ENCODE measurements at regions not wholly inside any gene's neighbourhood (a gene's known extent, or its start where the extent isn't known, plus 50 kb on each side); places are given as distances from the start of the nearest gene placed in this dataset.

GRCh38 chr1:69128204-69128603 is 439.5 kb upstream of the LRRC7 start:
- WGBS = 81% methylated on average over 4 of the region's 4 CpGs
- H3K9ac ChIP-seq (ENCODE audit: low read depth in 1 of 2, low read length in 2 of 2) = no peak overlapping the region

DNA sequence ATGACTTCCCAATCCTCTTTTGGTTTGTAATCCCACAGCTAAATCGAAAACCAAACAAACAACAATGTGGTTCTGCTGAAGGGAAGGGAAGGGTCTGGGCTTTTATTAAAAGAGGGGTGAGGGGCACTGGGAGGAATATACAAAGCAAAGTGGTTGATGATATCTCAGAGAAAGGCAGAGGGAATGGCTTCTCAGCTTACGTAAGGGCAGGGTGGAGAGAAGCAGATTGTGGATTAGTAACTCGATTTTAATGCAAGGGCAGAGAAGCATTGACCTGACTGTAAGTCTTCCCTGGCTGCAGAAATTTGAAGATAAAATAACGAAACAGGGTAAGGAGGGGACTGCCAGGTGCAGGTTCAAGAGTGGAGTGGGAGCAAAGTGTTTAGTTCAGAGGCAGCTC is 438.2 kb upstream of the LRRC7 start:
- H3K36me3 ChIP-seq (ENCODE audit: control insufficient read depth in 4 of 4, insufficient read depth in 3 of 4, low read depth in 1 of 4, low read length in 3 of 4) = no peaks in the 10 kb centered on the region
- no peak overlapping the region for H3K9ac ChIP-seq (ENCODE audit: low read depth in 1 of 2, low read length in 2 of 2)
- 70% methylated on average over 4 of the region's 4 CpGs for WGBS
- H3K4me3 ChIP-seq (ENCODE audit: low read depth in 1 of 3, low read length in 3 of 3) = no peak overlapping the region
- no peaks in the 10 kb centered on the region for H3K4me1 ChIP-seq (ENCODE audit: control insufficient read depth in 4 of 4, insufficient read depth in 4 of 4, low read length in 3 of 4)
- H3K27ac ChIP-seq (ENCODE audit: low read depth in 1 of 2, low read length in 2 of 2) = no peak overlapping the region
- TF ChIP-seq RAD21 (IDR thresholded peaks at IDR 0.05) (no peak), NR2F2 (IDR thresholded peaks at IDR 0.05) (no peak), EGR1 (IDR thresholded peaks at IDR 0.05; ENCODE audit: low read depth in 2 of 2) (no peak), FOXA2 (IDR thresholded peaks at IDR 0.05) (no peak), TAF1 (conservative IDR thresholded peaks at IDR 0.05) (no peak), FOXA1 (IDR thresholded peaks at IDR 0.05) (no peak), REST (IDR thresholded peaks at IDR 0.05) (no peak), HNF4G (IDR thresholded peaks at IDR 0.05) (no peak), RXRA (IDR thresholded peaks at IDR 0.05) (no peak), ATF3 (IDR thresholded peaks at IDR 0.05) (no peak), YY1 (IDR thresholded peaks at IDR 0.05) (no peak), SP1 (IDR thresholded peaks at IDR 0.05) (no peak), CTCF (IDR thresholded peaks at IDR 0.05; ENCODE audit: low read depth, low read length, missing input control) (no peak), JUND (IDR thresholded peaks at IDR 0.05) (no peak), HNF4A (conservative IDR thresholded peaks at IDR 0.05) (no peak)
- TF ChIP-seq, protein P1, sequence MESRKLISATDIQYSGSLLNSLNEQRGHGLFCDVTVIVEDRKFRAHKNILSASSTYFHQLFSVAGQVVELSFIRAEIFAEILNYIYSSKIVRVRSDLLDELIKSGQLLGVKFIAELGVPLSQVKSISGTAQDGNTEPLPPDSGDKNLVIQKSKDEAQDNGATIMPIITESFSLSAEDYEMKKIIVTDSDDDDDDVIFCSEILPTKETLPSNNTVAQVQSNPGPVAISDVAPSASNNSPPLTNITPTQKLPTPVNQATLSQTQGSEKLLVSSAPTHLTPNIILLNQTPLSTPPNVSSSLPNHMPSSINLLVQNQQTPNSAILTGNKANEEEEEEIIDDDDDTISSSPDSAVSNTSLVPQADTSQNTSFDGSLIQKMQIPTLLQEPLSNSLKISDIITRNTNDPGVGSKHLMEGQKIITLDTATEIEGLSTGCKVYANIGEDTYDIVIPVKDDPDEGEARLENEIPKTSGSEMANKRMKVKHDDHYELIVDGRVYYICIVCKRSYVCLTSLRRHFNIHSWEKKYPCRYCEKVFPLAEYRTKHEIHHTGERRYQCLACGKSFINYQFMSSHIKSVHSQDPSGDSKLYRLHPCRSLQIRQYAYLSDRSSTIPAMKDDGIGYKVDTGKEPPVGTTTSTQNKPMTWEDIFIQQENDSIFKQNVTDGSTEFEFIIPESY (IDR thresholded peaks at IDR 0.05) = no peak
- TF ChIP-seq, protein P2, sequence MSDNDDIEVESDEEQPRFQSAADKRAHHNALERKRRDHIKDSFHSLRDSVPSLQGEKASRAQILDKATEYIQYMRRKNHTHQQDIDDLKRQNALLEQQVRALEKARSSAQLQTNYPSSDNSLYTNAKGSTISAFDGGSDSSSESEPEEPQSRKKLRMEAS (IDR thresholded peaks at IDR 0.05) = no peak
- no peak for DNase-seq (ENCODE audit: low spot score)
- H3K9me3 ChIP-seq (ENCODE audit: control insufficient read depth in 4 of 4, low read length in 3 of 4) = no peaks in the 10 kb centered on the region
- H3K27me3 ChIP-seq (ENCODE audit: control insufficient read depth in 4 of 4, insufficient read depth in 4 of 4, low read length in 3 of 4) = no peaks in the 10 kb centered on the region

More at GRCh38 chr1:69128204-69128603, 439.5 kb upstream of the LRRC7 start:
- DNase-seq (ENCODE audit: low spot score) = no peak
- no peaks in the 10 kb centered on the region for H3K27me3 ChIP-seq (ENCODE audit: control insufficient read depth in 4 of 4, insufficient read depth in 4 of 4, low read length in 3 of 4)
- no peak overlapping the region for H3K27ac ChIP-seq (ENCODE audit: low read depth in 1 of 2, low read length in 2 of 2)
- TF ChIP-seq ATF3 (IDR thresholded peaks at IDR 0.05) = no peak
- TF ChIP-seq HNF4A (conservative IDR thresholded peaks at IDR 0.05) = no peak
- no peak for TF ChIP-seq FOXA1 (IDR thresholded peaks at IDR 0.05)
- no peak for TF ChIP-seq RAD21 (IDR thresholded peaks at IDR 0.05)
- TF ChIP-seq FOXA2 (IDR thresholded peaks at IDR 0.05) = no peak
- TF ChIP-seq YY1 (IDR thresholded peaks at IDR 0.05) = no peak
- TF ChIP-seq JUND (IDR thresholded peaks at IDR 0.05) = no peak
- TF ChIP-seq GABPA (IDR thresholded peaks at IDR 0.05 in 1 of 2, conservative IDR thresholded peaks at IDR 0.05 in 1 of 2) = no peak
- no peak for TF ChIP-seq RXRA (IDR thresholded peaks at IDR 0.05)
- no peak for TF ChIP-seq EGR1 (IDR thresholded peaks at IDR 0.05; ENCODE audit: low read depth in 2 of 2)
- TF ChIP-seq, protein P2 (IDR thresholded peaks at IDR 0.05) = no peak
- no peak for TF ChIP-seq TAF1 (conservative IDR thresholded peaks at IDR 0.05)
- no peak for TF ChIP-seq SP1 (IDR thresholded peaks at IDR 0.05)
- H3K9me3 ChIP-seq (ENCODE audit: control insufficient read depth in 4 of 4, low read length in 3 of 4) = no peaks in the 10 kb centered on the region
- H3K36me3 ChIP-seq (ENCODE audit: control insufficient read depth in 4 of 4, insufficient read depth in 3 of 4, low read depth in 1 of 4, low read length in 3 of 4) = no peaks in the 10 kb centered on the region
- H3K4me3 ChIP-seq (ENCODE audit: low read depth in 1 of 3, low read length in 3 of 3) = no peak overlapping the region
- H3K4me1 ChIP-seq (ENCODE audit: control insufficient read depth in 4 of 4, insufficient read depth in 4 of 4, low read length in 3 of 4) = no peaks in the 10 kb centered on the region
